ENCODE measurements at regions not wholly inside any gene's neighbourhood (a gene's known extent, or its start where the extent isn't known, plus 50 kb on each side); places are given as distances from the start of the nearest gene placed in this dataset.

DNA sequence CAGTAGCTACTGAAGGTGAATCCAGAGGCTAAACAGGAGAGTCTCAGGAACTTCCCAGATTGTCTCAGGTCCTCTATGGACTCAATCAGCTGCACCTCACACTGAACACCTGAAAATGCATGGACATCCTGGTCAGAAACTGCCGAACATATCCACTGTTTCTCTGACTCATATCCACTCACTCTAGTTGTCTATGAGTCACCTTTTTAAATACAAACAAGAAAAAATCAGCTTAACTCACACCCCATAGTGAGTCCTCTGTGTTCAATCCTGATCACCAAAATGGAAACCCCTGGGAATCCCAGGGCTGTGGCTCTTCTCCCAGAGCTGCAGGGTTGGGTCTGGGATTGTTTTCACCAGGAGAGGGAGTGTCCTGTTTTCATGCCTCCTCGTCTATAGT lies 556.7 kb downstream of the TMEM121 start:
- H3K79me2 ChIP-seq (ENCODE audit: insufficient read depth, low read length) = no peaks in the 10 kb centered on the region
- H3K4me2 ChIP-seq (ENCODE audit: low read depth, low read length) = no peak overlapping the region
- H3K9me3 ChIP-seq (ENCODE audit: low read length) = no peaks in the 10 kb centered on the region
- no peak for FAIRE-seq
- BruUV-seq (replicated peaks) = no TSS peak
- no peaks in the 10 kb centered on the region for H3K4me1 ChIP-seq (ENCODE audit: insufficient read depth, low read length)
- H3K27ac ChIP-seq (ENCODE audit: extremely low read length, insufficient read depth, low read length) = no peak overlapping the region
- intact Hi-C loops (cut with micrococcal nuclease; ENCODE audit: unreplicated experiment) (no loop called here), in situ Hi-C loops (cut with HindIII; ENCODE audit: extremely low pct_ligation_motif_present, low pct_unique_long_range_greater_than_20kb) (no loop called here)
- H2AFZ ChIP-seq (ENCODE audit: low read length) = no peak overlapping the region
- no peak for ATAC-seq
- 9% methylated on average over 2 of the region's 2 CpGs for WGBS (ENCODE audit: low lambda C conversion rate)
- no peaks in the 10 kb centered on the region; a peak in 1 of 5 replicates for H3K27me3 ChIP-seq (ENCODE audit: control insufficient read depth in 1 of 2, insufficient read depth in 2 of 2, low read length in 2 of 2)
- POLR2A ChIA-PET = no interaction called here
- H3K9ac ChIP-seq (ENCODE audit: insufficient read depth, low read depth, low read length) = no peak overlapping the region
- H3K36me3 ChIP-seq (replicated peaks in 1 of 2; ENCODE audit: control insufficient read depth in 1 of 2, insufficient read depth in 2 of 2, low read length in 2 of 2) = no peaks in the 10 kb centered on the region
- no peaks in the 10 kb centered on the region for H4K20me1 ChIP-seq (ENCODE audit: insufficient read depth, low read length)
- CTCF ChIA-PET (ENCODE audit: low intra/inter-chr PET ratio, low total read pairs) = no interaction called here
- TF ChIP-seq REL (CRISPR knock-in tag; conservative IDR thresholded peaks at IDR 0.05) = no peak
- TF ChIP-seq, protein P1, sequence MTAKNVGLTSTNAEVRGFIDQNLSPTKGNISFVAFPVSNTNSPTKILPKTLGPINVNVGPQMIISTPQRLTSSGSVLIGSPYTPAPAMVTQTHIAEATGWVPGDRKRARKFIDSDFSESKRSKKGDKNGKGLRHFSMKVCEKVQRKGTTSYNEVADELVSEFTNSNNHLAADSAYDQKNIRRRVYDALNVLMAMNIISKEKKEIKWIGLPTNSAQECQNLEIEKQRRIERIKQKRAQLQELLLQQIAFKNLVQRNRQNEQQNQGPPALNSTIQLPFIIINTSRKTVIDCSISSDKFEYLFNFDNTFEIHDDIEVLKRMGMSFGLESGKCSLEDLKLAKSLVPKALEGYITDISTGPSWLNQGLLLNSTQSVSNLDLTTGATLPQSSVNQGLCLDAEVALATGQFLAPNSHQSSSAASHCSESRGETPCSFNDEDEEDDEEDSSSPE (CRISPR knock-in tag; IDR thresholded peaks at IDR 0.05) = no peak
- TF ChIP-seq, protein P2, sequence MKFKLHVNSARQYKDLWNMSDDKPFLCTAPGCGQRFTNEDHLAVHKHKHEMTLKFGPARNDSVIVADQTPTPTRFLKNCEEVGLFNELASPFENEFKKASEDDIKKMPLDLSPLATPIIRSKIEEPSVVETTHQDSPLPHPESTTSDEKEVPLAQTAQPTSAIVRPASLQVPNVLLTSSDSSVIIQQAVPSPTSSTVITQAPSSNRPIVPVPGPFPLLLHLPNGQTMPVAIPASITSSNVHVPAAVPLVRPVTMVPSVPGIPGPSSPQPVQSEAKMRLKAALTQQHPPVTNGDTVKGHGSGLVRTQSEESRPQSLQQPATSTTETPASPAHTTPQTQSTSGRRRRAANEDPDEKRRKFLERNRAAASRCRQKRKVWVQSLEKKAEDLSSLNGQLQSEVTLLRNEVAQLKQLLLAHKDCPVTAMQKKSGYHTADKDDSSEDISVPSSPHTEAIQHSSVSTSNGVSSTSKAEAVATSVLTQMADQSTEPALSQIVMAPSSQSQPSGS (CRISPR knock-in tag; IDR thresholded peaks at IDR 0.05) = no peak
- no peak for TF ChIP-seq NPAS2 (CRISPR knock-in tag; IDR thresholded peaks at IDR 0.05; ENCODE audit: borderline replicate concordance)
- no peak for TF ChIP-seq ZUFSP (CRISPR knock-in tag; IDR thresholded peaks at IDR 0.05; ENCODE audit: borderline replicate concordance)
- H3K4me3 ChIP-seq (replicated peaks in 1 of 3; ENCODE audit: insufficient read depth in 1 of 3, low read depth in 2 of 3, low read length in 3 of 3) = no peak overlapping the region
- DNase-seq (ENCODE audit: low spot score) = no peak

All from HepG2 (cell line).